HCT116 (cell line): ENCODE measurements at regions not wholly inside any gene's neighbourhood (a gene's known extent, or its start where the extent isn't known, plus 50 kb on each side); places are given as distances from the start of the nearest gene placed in this dataset.

Experiments
- ATAC-seq: fragments of 200-7000 bp; cut with Tn5 transposase; 2 replicates; pipeline ENCODE4 v1.9.1; 2020; ENCODE audit warnings: mild to moderate bottlenecking, moderate library complexity
- BruUV-seq: library from RNA; stranded (reverse); fragments of 400-500 nt; replicated peaks from 2 replicates; lab custom pipeline; 2021; lab: Mats Ljungman, UMichigan
- CTCF ChIA-PET: fragments of 300-600 bp; sonication (Branson Sonifier 250); formaldehyde crosslinking; loops from one replicate; lab custom pipeline; 2021; ENCODE audit warnings: antibody characterized with exemption; lab: Charles Lee
- POLR2A ChIA-PET: fragments of 300-600, 350-600 bp; sonication (Branson Sonifier 250); formaldehyde crosslinking; loops from one replicate; lab custom pipeline; 2021; ENCODE audit warnings: antibody characterized with exemption; lab: Charles Lee
- RAD21 ChIA-PET, 2 experiments: fragments of 300-600 bp; sonication (Branson Sonifier 250); formaldehyde crosslinking; loops; one replicate each; lab custom pipeline; 2023; ENCODE audit warnings: low total read pairs in 2 of 2; ENCODE audit not compliant: uncharacterized antibody in 2 of 2, unreplicated experiment in 2 of 2, low non-redundant PET in 1 of 2; lab: Charles Lee
- DNase-seq: peaks from one replicate; pipeline ENCODE4 v3.0.0-alpha.2; 2010; ENCODE audit warnings: low read depth, low spot score
- H2AFZ ChIP-seq: fragments of 200-600 bp; shearing (Covaris generic), sonication (generic); 2 replicates; pipeline ENCODE4 v1.6.1; 2017; ENCODE audit warnings: low read depth, mixed run types, mixed read lengths, antibody characterized with exemption, low read length; ENCODE audit not compliant: poor library complexity, severe bottlenecking
- H3K27ac ChIP-seq: 2 replicates; pipeline ENCODE4 v1.5.1; 2012; ENCODE audit warnings: low read depth, low read length
- H3K27me3 ChIP-seq: fragments of 200-600 bp; sonication (generic); 2 replicates; pipeline ENCODE4 v1.6.1; 2016; ENCODE audit warnings: mixed run types, low read length, mixed read lengths; ENCODE audit not compliant: insufficient read depth
- H3K36me3 ChIP-seq, 2 experiments: fragments of 200-500 bp in 1 of 2; fragments of 200-600 bp in 1 of 2; sonication (Bioruptor generic) in 1 of 2; sonication (generic) in 1 of 2; 2 replicates each; pipeline versions ENCODE4 v1.5.1 to v1.6.1; 2014 to 2016; ENCODE audit warnings: low read length in 2 of 2, inconsistent platforms in 1 of 2, mixed read lengths in 1 of 2, mixed run types in 1 of 2; ENCODE audit not compliant: insufficient read depth in 2 of 2, control insufficient read depth in 1 of 2
- H3K4me1 ChIP-seq, 2 experiments: fragments of 200-600 bp in 1 of 2; sonication (generic) in 1 of 2; 2 replicates each; pipeline versions ENCODE4 v1.5.1 to v1.6.1; 2012 to 2017; ENCODE audit warnings: low read length in 2 of 2, inconsistent platforms in 1 of 2, mild to moderate bottlenecking in 1 of 2, mixed read lengths in 1 of 2, mixed run types in 1 of 2, moderate library complexity in 1 of 2; ENCODE audit not compliant: insufficient read depth in 2 of 2, control insufficient read depth in 1 of 2
- H3K4me2 ChIP-seq: fragments of 200-600 bp; sonication (generic); 2 replicates; pipeline ENCODE4 v1.6.1; 2017; ENCODE audit warnings: mixed run types, low read length, mixed read lengths
- H3K4me3 ChIP-seq, 2 experiments: fragments of 200-600 bp in 1 of 2; sonication (generic) in 1 of 2; replicated peaks in 1 of 2; 2 replicates each; pipeline ENCODE4 v1.5.1; 2011 to 2016; ENCODE audit warnings: low read length in 2 of 2, control low read depth in 1 of 2, low read depth in 1 of 2, mild to moderate bottlenecking in 1 of 2, mixed read lengths in 1 of 2, mixed run types in 1 of 2
- H3K79me2 ChIP-seq: fragments of 200-600 bp; sonication (generic); 2 replicates; pipeline ENCODE4 v1.6.1; 2017; ENCODE audit warnings: mild to moderate bottlenecking, mixed run types, low read length, moderate library complexity, mixed read lengths; ENCODE audit not compliant: insufficient read depth
- H3K9ac ChIP-seq: fragments of 200-600 bp; sonication (generic); 2 replicates; pipeline ENCODE4 v1.6.1; 2016; ENCODE audit warnings: low read length, mixed read lengths
- H3K9me2 ChIP-seq: fragments of 200-600 bp; sonication (generic), shearing (Covaris generic); 2 replicates; pipeline ENCODE4 v1.6.1; 2017; ENCODE audit warnings: mixed run types, mild to moderate bottlenecking, moderate library complexity; ENCODE audit not compliant: insufficient read depth
- H3K9me3 ChIP-seq, 2 experiments: fragments of 200-500 bp in 1 of 2; fragments of 200-600 bp in 1 of 2; sonication (Bioruptor generic) in 1 of 2; sonication (generic) in 1 of 2; 2 replicates each; pipeline ENCODE4 v1.6.1; 2014 to 2017; ENCODE audit warnings: low read length in 2 of 2, mixed read lengths in 2 of 2, inconsistent platforms in 1 of 2, low read depth in 1 of 2, mild to moderate bottlenecking in 1 of 2, mixed run types in 1 of 2, moderate library complexity in 1 of 2; ENCODE audit not compliant: control insufficient read depth in 1 of 2, insufficient read depth in 1 of 2
- H4K20me1 ChIP-seq: fragments of 200-600 bp; sonication (generic), shearing (Covaris generic); 2 replicates; pipeline ENCODE4 v1.6.1; 2017; ENCODE audit warnings: mixed run types, mild to moderate bottlenecking, moderate library complexity; ENCODE audit not compliant: insufficient read depth
- CEBPB ChIP-seq: IDR thresholded peaks from 2 replicates; pipeline ENCODE4 v1.6.1; 2012; ENCODE audit warnings: low read depth
- EZH2 ChIP-seq: fragments of 200-600 bp; sonication (generic); IDR thresholded peaks from 2 replicates; pipeline ENCODE4 v1.6.1; 2017; ENCODE audit warnings: antibody characterized with exemption, mixed run types
- FOSL1 ChIP-seq: IDR thresholded peaks from 2 replicates; pipeline ENCODE4 v1.6.1; 2012; ENCODE audit warnings: low read depth
- MAX ChIP-seq: IDR thresholded peaks from 2 replicates; pipeline ENCODE4 v1.6.1; 2012
- POLR2A ChIP-seq: IDR thresholded peaks from 2 replicates; pipeline ENCODE4 v1.7.0; 2011; ENCODE audit warnings: borderline replicate concordance; ENCODE audit not compliant: insufficient read depth, insufficient read length; ENCODE audit errors: extremely low read depth
- POLR2AphosphoS5 ChIP-seq: IDR thresholded peaks from 2 replicates; pipeline ENCODE4 v1.6.1; 2011; ENCODE audit warnings: mild to moderate bottlenecking, low read depth, low read length, moderate library complexity
- RAD21 ChIP-seq: IDR thresholded peaks from 2 replicates; pipeline ENCODE4 v1.6.1; 2012; ENCODE audit warnings: low read depth, mild to moderate bottlenecking
- SP1 ChIP-seq: IDR thresholded peaks from 2 replicates; pipeline ENCODE4 v1.6.1; 2012; ENCODE audit warnings: low read depth
- SRF ChIP-seq: IDR thresholded peaks from 2 replicates; pipeline ENCODE4 v1.6.1; 2012; ENCODE audit warnings: low read depth
- TCF7L2 ChIP-seq: IDR thresholded peaks from 2 replicates; pipeline ENCODE4 v1.7.0; 2011; ENCODE audit warnings: borderline replicate concordance, inconsistent platforms; ENCODE audit not compliant: insufficient read depth, insufficient read length; ENCODE audit errors: extremely low read depth
- YY1 ChIP-seq: IDR thresholded peaks from 2 replicates; pipeline ENCODE4 v1.6.1; 2011; ENCODE audit warnings: low read length, low read depth, moderate library complexity, mild to moderate bottlenecking; ENCODE audit not compliant: insufficient replicate concordance; ENCODE audit errors: extremely low read depth
- ZNF274 ChIP-seq: fragments of 200-500 bp; sonication (Bioruptor generic); IDR thresholded peaks from 2 replicates; pipeline ENCODE4 v1.6.1; 2014; ENCODE audit warnings: mild to moderate bottlenecking, low read depth, low read length, inconsistent platforms
- intact Hi-C: fragments of 100-400 bp; cut with micrococcal nuclease; formaldehyde crosslinking; loops from 2 replicates; pipeline ENCODE4 v1.10.0; 2022

DNA sequence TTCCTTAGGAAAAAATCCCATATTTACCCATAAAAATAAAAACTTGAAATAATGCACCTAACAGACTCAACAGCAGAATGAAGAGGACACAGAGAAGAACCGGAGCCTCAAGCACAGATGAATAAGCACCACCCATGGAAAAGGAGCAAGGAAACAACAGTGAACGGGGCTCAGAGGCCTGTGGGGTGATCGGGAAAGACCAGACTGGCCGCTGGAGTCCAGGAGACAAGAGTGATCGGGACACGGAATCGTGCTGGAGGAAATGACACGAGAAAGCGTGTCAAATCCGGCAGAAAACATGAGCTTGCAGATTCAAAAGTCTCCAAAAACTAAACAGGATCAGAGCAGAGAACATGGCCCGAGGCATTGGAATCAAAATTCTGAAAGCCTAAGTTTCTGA, 448.0 kb upstream of the SALL3 start (continued):
- no peak for TF ChIP-seq ZNF274
- TF ChIP-seq MAX = no peak
- no peak for TF ChIP-seq FOSL1
- TF ChIP-seq SP1 = no peak
- no peak for TF ChIP-seq CEBPB
- TF ChIP-seq POLR2AphosphoS5 = no peak
- TF ChIP-seq EZH2 = no peak
- no peak for TF ChIP-seq POLR2A
- no peak for TF ChIP-seq SRF
- no peak for TF ChIP-seq YY1
- TF ChIP-seq, all 23 proteins: peak for 0

DNA sequence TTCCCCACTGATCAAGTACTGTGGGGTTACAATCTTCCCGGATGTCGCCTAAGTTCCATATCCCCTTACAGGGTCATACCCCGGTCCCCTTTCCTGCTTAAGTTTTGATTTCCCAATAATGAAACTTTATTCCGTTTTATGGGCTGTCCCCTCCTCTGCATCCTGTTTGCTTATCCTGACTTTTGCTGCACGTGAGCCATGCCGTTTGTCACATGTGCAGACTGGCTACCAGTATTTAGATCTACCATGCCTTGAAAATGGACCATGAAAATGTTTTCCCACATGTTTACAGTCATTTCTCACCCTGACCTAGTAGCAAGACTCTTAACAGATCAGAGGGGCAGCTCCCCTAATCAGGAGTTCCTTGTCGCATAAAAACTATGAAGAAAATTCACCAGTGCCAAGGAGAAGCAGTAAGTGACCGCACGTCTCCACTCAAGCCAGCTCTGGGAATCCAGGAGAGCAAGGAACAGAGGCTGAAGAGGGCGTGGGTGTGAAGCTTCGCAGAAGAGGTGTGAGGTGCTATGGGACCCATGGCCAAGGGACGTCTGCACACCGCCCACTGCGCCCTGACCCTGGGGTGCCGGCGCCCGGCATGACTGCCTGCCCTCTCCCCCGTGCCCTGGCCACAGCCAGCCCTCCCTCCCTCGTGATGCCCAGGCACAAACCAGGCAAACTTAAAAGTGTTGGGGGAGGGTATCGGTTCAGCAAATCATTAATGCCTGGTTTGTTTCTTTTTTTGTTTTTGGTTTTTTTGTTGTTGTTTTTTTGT, 440.8 kb upstream of the SALL3 start:
- no peak for DNase-seq
- no peak for TF ChIP-seq TCF7L2
- no peak for TF ChIP-seq FOSL1
- TF ChIP-seq RAD21 = no peak
- no peak for TF ChIP-seq EZH2
- TF ChIP-seq, all 23 proteins: peak for 0
- no peak for ATAC-seq
- ChIA-PET POLR2A (no interaction called here), CTCF (no interaction called here), RAD21 (no interaction called here)
- intact Hi-C loops = no loop called here
- no peaks in the 10 kb centered on the region for H3K9me2 ChIP-seq
- no peaks in the 10 kb centered on the region for H3K4me1 ChIP-seq
- BruUV-seq = no TSS peak
- H3K27ac ChIP-seq = no peak overlapping the region
- no peaks in the 10 kb centered on the region for H3K79me2 ChIP-seq
- no peaks in the 10 kb centered on the region for H3K36me3 ChIP-seq
- H3K9ac ChIP-seq = no peak overlapping the region
- no peaks in the 10 kb centered on the region; a peak in 2 of 4 replicates for H3K9me3 ChIP-seq
- H3K4me2 ChIP-seq = no peak overlapping the region
- H4K20me1 ChIP-seq = no peaks in the 10 kb centered on the region
- H3K27me3 ChIP-seq = no peaks in the 10 kb centered on the region
- no peak overlapping the region for H2AFZ ChIP-seq
- H3K4me3 ChIP-seq = no peak overlapping the region
